ENCODE measurements at regions not wholly inside any gene's neighbourhood (a gene's known extent, or its start where the extent isn't known, plus 50 kb on each side); places are given as distances from the start of the nearest gene placed in this dataset.

- CTCF ChIA-PET, result interaction anchor here (0.9 kb wide), 1 partner anchor 187 kb away, joined by 3 read pairs; no protein-coding TSS in a partner anchor
- H3K9me3 ChIP-seq (ENCODE audit: control extremely low read depth in 1 of 5, control insufficient read depth in 4 of 5, insufficient read depth in 2 of 5, low read depth in 1 of 5, low read length in 4 of 5), result no peaks in the 10 kb centered on the region
- WGBS (ENCODE audit: insufficient coverage), result 100% methylated on average over 1 of the region's 3 CpGs
- H3K36me3 ChIP-seq (ENCODE audit: control insufficient read depth in 4 of 4, insufficient read depth in 4 of 4, low read length in 3 of 4), result no peaks in the 10 kb centered on the region
- H3K4me1 ChIP-seq (ENCODE audit: control extremely low read depth in 1 of 4, control insufficient read depth in 4 of 4, insufficient read depth in 4 of 4, low read length in 3 of 4), result peaks cover 0 to 6% (median 2%) of the 10 kb centered on the region in 4 experiments
- H3K27ac ChIP-seq (ENCODE audit: insufficient read depth in 1 of 2, low read depth in 1 of 2, low read length in 2 of 2, poor library complexity in 1 of 2, severe bottlenecking in 2 of 2), result no peak overlapping the region
- no peaks in the 10 kb centered on the region for H3K27me3 ChIP-seq (replicated peaks in 2 of 5; ENCODE audit: control insufficient read depth in 4 of 5, insufficient read depth in 5 of 5, low read length in 4 of 5)
- DNase-seq, result no peak
- H3K4me3 ChIP-seq (ENCODE audit: control insufficient read depth in 1 of 7, extremely low read depth in 1 of 7, insufficient read depth in 4 of 7, low read depth in 2 of 7, low read length in 6 of 7), result no peak overlapping the region
- POLR2A ChIA-PET, result no interaction called here
Measured at GRCh38 chr11:23574149-23574548, 713.9 kb upstream of the CCDC179 start.

- Histone ChIP-seq H3K9me3 (ENCODE audit: control extremely low read depth in 1 of 5, control insufficient read depth in 4 of 5, insufficient read depth in 2 of 5, low read depth in 1 of 5, low read length in 4 of 5) (no peaks in the 10 kb centered on the region), H3K4me3 (ENCODE audit: control insufficient read depth in 1 of 7, extremely low read depth in 1 of 7, insufficient read depth in 4 of 7, low read depth in 2 of 7, low read length in 6 of 7) (no peak overlapping the region), H3K36me3 (ENCODE audit: control insufficient read depth in 4 of 4, insufficient read depth in 4 of 4, low read length in 3 of 4) (no peaks in the 10 kb centered on the region), H3K4me1 (ENCODE audit: control extremely low read depth in 1 of 4, control insufficient read depth in 4 of 4, insufficient read depth in 4 of 4, low read length in 3 of 4) (no peaks in the 10 kb centered on the region), H3K27me3 (replicated peaks in 2 of 5; ENCODE audit: control insufficient read depth in 4 of 5, insufficient read depth in 5 of 5, low read length in 4 of 5) (no peaks in the 10 kb centered on the region), H3K27ac (ENCODE audit: insufficient read depth in 1 of 2, low read depth in 1 of 2, low read length in 2 of 2, poor library complexity in 1 of 2, severe bottlenecking in 2 of 2) (no peak overlapping the region)
- POLR2A ChIA-PET, result no interaction called here
- WGBS (ENCODE audit: insufficient coverage), result 100% methylated on average over 2 of the region's 2 CpGs
- CTCF ChIA-PET, result no interaction called here
- DNase-seq, result no peak
Measured at GRCh38 chr11:23577296-23577695, 717.0 kb upstream of the CCDC179 start.

- no peak overlapping the region for H3K27ac ChIP-seq (ENCODE audit: insufficient read depth in 1 of 2, low read depth in 1 of 2, low read length in 2 of 2, poor library complexity in 1 of 2, severe bottlenecking in 2 of 2)
- no peaks in the 10 kb centered on the region for H3K36me3 ChIP-seq (ENCODE audit: control insufficient read depth in 4 of 4, insufficient read depth in 4 of 4, low read length in 3 of 4)
- no peak overlapping the region for H3K4me3 ChIP-seq (ENCODE audit: control insufficient read depth in 1 of 7, extremely low read depth in 1 of 7, insufficient read depth in 4 of 7, low read depth in 2 of 7, low read length in 6 of 7)
- DNase-seq, result no peak
- no peaks in the 10 kb centered on the region for H3K4me1 ChIP-seq (ENCODE audit: control extremely low read depth in 1 of 4, control insufficient read depth in 4 of 4, insufficient read depth in 4 of 4, low read length in 3 of 4)
- H3K9me3 ChIP-seq (ENCODE audit: control extremely low read depth in 1 of 5, control insufficient read depth in 4 of 5, insufficient read depth in 2 of 5, low read depth in 1 of 5, low read length in 4 of 5), result peaks cover 0 to 1% (median 0%) of the 10 kb centered on the region in 5 experiments
- no peaks in the 10 kb centered on the region for H3K27me3 ChIP-seq (replicated peaks in 2 of 5; ENCODE audit: control insufficient read depth in 4 of 5, insufficient read depth in 5 of 5, low read length in 4 of 5)
- no CpG with 5 or more reads among the region's 2 CpGs for WGBS (ENCODE audit: insufficient coverage)
- ChIA-PET CTCF (no interaction called here), POLR2A (no interaction called here)
Measured at GRCh38 chr11:23585416-23586104, 725.3 kb upstream of the CCDC179 start.

- Histone ChIP-seq H3K36me3 (ENCODE audit: control insufficient read depth in 4 of 4, insufficient read depth in 4 of 4, low read length in 3 of 4) (no peaks in the 10 kb centered on the region), H3K4me3 (ENCODE audit: control insufficient read depth in 1 of 7, extremely low read depth in 1 of 7, insufficient read depth in 4 of 7, low read depth in 2 of 7, low read length in 6 of 7) (no peak overlapping the region), H3K4me1 (ENCODE audit: control extremely low read depth in 1 of 4, control insufficient read depth in 4 of 4, insufficient read depth in 4 of 4, low read length in 3 of 4) (no peaks in the 10 kb centered on the region), H3K9me3 (ENCODE audit: control extremely low read depth in 1 of 5, control insufficient read depth in 4 of 5, insufficient read depth in 2 of 5, low read depth in 1 of 5, low read length in 4 of 5) (peaks cover 0 to 1% (median 0%) of the 10 kb centered on the region in 5 experiments), H3K27me3 (replicated peaks in 2 of 5; ENCODE audit: control insufficient read depth in 4 of 5, insufficient read depth in 5 of 5, low read length in 4 of 5) (no peaks in the 10 kb centered on the region), H3K27ac (ENCODE audit: insufficient read depth in 1 of 2, low read depth in 1 of 2, low read length in 2 of 2, poor library complexity in 1 of 2, severe bottlenecking in 2 of 2) (no peak overlapping the region)
- ChIA-PET POLR2A (no interaction called here), CTCF (no interaction called here)
- DNase-seq, result no peak
- no CpG with 5 or more reads among the region's 1 CpG for WGBS (ENCODE audit: insufficient coverage)
Measured at GRCh38 chr11:23586173-23586572, 725.9 kb upstream of the CCDC179 start.

GRCh38 chr11:23590596-23591308 lies 730.5 kb upstream of the CCDC179 start:
- Histone ChIP-seq H3K36me3 (ENCODE audit: control insufficient read depth in 4 of 4, insufficient read depth in 4 of 4, low read length in 3 of 4) (no peaks in the 10 kb centered on the region), H3K9me3 (ENCODE audit: control extremely low read depth in 1 of 5, control insufficient read depth in 4 of 5, insufficient read depth in 2 of 5, low read depth in 1 of 5, low read length in 4 of 5) (peaks cover 0 to 1% (median 0%) of the 10 kb centered on the region in 5 experiments), H3K27ac (ENCODE audit: insufficient read depth in 1 of 2, low read depth in 1 of 2, low read length in 2 of 2, poor library complexity in 1 of 2, severe bottlenecking in 2 of 2) (no peak overlapping the region), H3K27me3 (replicated peaks in 2 of 5; ENCODE audit: control insufficient read depth in 4 of 5, insufficient read depth in 5 of 5, low read length in 4 of 5) (no peaks in the 10 kb centered on the region), H3K4me3 (ENCODE audit: control insufficient read depth in 1 of 7, extremely low read depth in 1 of 7, insufficient read depth in 4 of 7, low read depth in 2 of 7, low read length in 6 of 7) (no peak overlapping the region), H3K4me1 (ENCODE audit: control extremely low read depth in 1 of 4, control insufficient read depth in 4 of 4, insufficient read depth in 4 of 4, low read length in 3 of 4) (no peaks in the 10 kb centered on the region)
- POLR2A ChIA-PET, result no interaction called here
- 95% methylated on average over 2 of the region's 3 CpGs for WGBS (ENCODE audit: insufficient coverage)
- DNase-seq, result no peak
- CTCF ChIA-PET, result no interaction called here

GRCh38 chr11:23594755-23595154 lies 734.5 kb upstream of the CCDC179 start:
- ChIA-PET CTCF (interaction anchor here (1.8 kb wide), 1 partner anchor 39 kb away, joined by 4 read pairs; no protein-coding TSS in a partner anchor), POLR2A (no interaction called here)
- WGBS (ENCODE audit: insufficient coverage), result 100% methylated on average over 1 of the region's 3 CpGs
- Histone ChIP-seq H3K9me3 (ENCODE audit: control extremely low read depth in 1 of 5, control insufficient read depth in 4 of 5, insufficient read depth in 2 of 5, low read depth in 1 of 5, low read length in 4 of 5) (peaks cover 0 to 1% (median 0%) of the 10 kb centered on the region in 5 experiments), H3K4me1 (ENCODE audit: control extremely low read depth in 1 of 4, control insufficient read depth in 4 of 4, insufficient read depth in 4 of 4, low read length in 3 of 4) (no peaks in the 10 kb centered on the region), H3K27ac (ENCODE audit: insufficient read depth in 1 of 2, low read depth in 1 of 2, low read length in 2 of 2, poor library complexity in 1 of 2, severe bottlenecking in 2 of 2) (no peak overlapping the region), H3K27me3 (replicated peaks in 2 of 5; ENCODE audit: control insufficient read depth in 4 of 5, insufficient read depth in 5 of 5, low read length in 4 of 5) (no peaks in the 10 kb centered on the region), H3K4me3 (ENCODE audit: control insufficient read depth in 1 of 7, extremely low read depth in 1 of 7, insufficient read depth in 4 of 7, low read depth in 2 of 7, low read length in 6 of 7) (no peak overlapping the region), H3K36me3 (ENCODE audit: control insufficient read depth in 4 of 4, insufficient read depth in 4 of 4, low read length in 3 of 4) (no peaks in the 10 kb centered on the region)
- no peak for DNase-seq

- no peak for DNase-seq
Measured at GRCh38 chr11:23604966-23605365, 744.7 kb upstream of the CCDC179 start.

More at GRCh38 chr11:23604966-23605365, 744.7 kb upstream of the CCDC179 start:
- H3K9me3 ChIP-seq (ENCODE audit: control extremely low read depth in 1 of 5, control insufficient read depth in 4 of 5, insufficient read depth in 2 of 5, low read depth in 1 of 5, low read length in 4 of 5), result no peaks in the 10 kb centered on the region
- ChIA-PET POLR2A (no interaction called here), CTCF (no interaction called here)
- no peaks in the 10 kb centered on the region for H3K36me3 ChIP-seq (ENCODE audit: control insufficient read depth in 4 of 4, insufficient read depth in 4 of 4, low read length in 3 of 4)
- H3K4me3 ChIP-seq (ENCODE audit: control insufficient read depth in 1 of 7, extremely low read depth in 1 of 7, insufficient read depth in 4 of 7, low read depth in 2 of 7, low read length in 6 of 7), result no peak overlapping the region
- H3K27ac ChIP-seq (ENCODE audit: insufficient read depth in 1 of 2, low read depth in 1 of 2, low read length in 2 of 2, poor library complexity in 1 of 2, severe bottlenecking in 2 of 2), result no peak overlapping the region
- no peaks in the 10 kb centered on the region for H3K4me1 ChIP-seq (ENCODE audit: control extremely low read depth in 1 of 4, control insufficient read depth in 4 of 4, insufficient read depth in 4 of 4, low read length in 3 of 4)
- H3K27me3 ChIP-seq (replicated peaks in 2 of 5; ENCODE audit: control insufficient read depth in 4 of 5, insufficient read depth in 5 of 5, low read length in 4 of 5), result no peaks in the 10 kb centered on the region
- no CpG with 5 or more reads among the region's 3 CpGs for WGBS (ENCODE audit: insufficient coverage)
